ENCODE measurements at regions not wholly inside any gene's neighbourhood (a gene's known extent, or its start where the extent isn't known, plus 50 kb on each side); places are given as distances from the start of the nearest gene placed in this dataset.

- no peak for TF ChIP-seq ZBTB11 (CRISPR knock-in tag; IDR thresholded peaks at IDR 0.05)
- TF ChIP-seq IKZF1 (conservative IDR thresholded peaks at IDR 0.05): no peak
- TF ChIP-seq EED (IDR thresholded peaks at IDR 0.05; ENCODE audit: low read depth): no peak
Observed at GRCh38 chr2:81235601-81236000, 931.0 kb upstream of the LRRTM1 start (continued).

- no TSS peak for BruUV-seq (replicated peaks)
- 0% methylated on average over 1 of the region's 1 CpG for WGBS (ENCODE audit: insufficient coverage, insufficient replicate concordance, low lambda C conversion rate, missing lambda C conversion rate)
- H3K27me3 ChIP-seq (replicated peaks in 1 of 2; ENCODE audit: control insufficient read depth in 2 of 2, insufficient read depth in 2 of 2, low read length in 1 of 2): no peaks in the 10 kb centered on the region
- no peaks in the 10 kb centered on the region for H3K36me3 ChIP-seq (ENCODE audit: control insufficient read depth in 2 of 2, insufficient read depth in 2 of 2, low read length in 1 of 2)
- FAIRE-seq (no peak), DNase-seq (ENCODE audit: low read depth, low spot score) (no peak), ATAC-seq (no peak)
- ChIA-PET RAD21 (ENCODE audit: unreplicated experiment) (no interaction called here), POLR2A (no interaction called here), SMC1A (ENCODE audit: uncharacterized antibody, unreplicated experiment) (no interaction called here), CTCF (no interaction called here)
- in situ Hi-C loops (cut with MboI): no loop called here
- H3K27ac ChIP-seq (ENCODE audit: control insufficient read depth, insufficient read depth): no peak overlapping the region
- H3K9me3 ChIP-seq (replicated peaks; ENCODE audit: control insufficient read depth, insufficient read depth, low read length): no peaks in the 10 kb centered on the region
- H3K4me1 ChIP-seq (ENCODE audit: control insufficient read depth, insufficient read depth, low read length): no peaks in the 10 kb centered on the region
- intact Hi-C loops (cut with micrococcal nuclease; ENCODE audit: unreplicated experiment): no loop called here
- no peak overlapping the region for H3K4me2 ChIP-seq (ENCODE audit: control insufficient read depth, insufficient read depth)
- no peak overlapping the region for H3K4me3 ChIP-seq
- no peaks in the 10 kb centered on the region for H4K20me1 ChIP-seq (ENCODE audit: control insufficient read depth, insufficient read depth)
- H2AFZ ChIP-seq (ENCODE audit: control insufficient read depth, low read depth, low read length): no peak overlapping the region
- no peaks in the 10 kb centered on the region for H3K79me2 ChIP-seq (ENCODE audit: control insufficient read depth, insufficient read depth, low read length)
- no peak overlapping the region for H3K9ac ChIP-seq (ENCODE audit: control insufficient read depth, insufficient read depth, low read length)
- TF ChIP-seq CREM (IDR thresholded peaks at IDR 0.05; ENCODE audit: low read depth): no peak
- no peak for TF ChIP-seq RBBP5 (conservative IDR thresholded peaks at IDR 0.05)
- TF ChIP-seq KLF5 (IDR thresholded peaks at IDR 0.05; ENCODE audit: partially characterized antibody): no peak
- TF ChIP-seq NFYB (IDR thresholded peaks at IDR 0.05; ENCODE audit: insufficient read depth, low read depth, low read length): no peak
- TF ChIP-seq NFXL1 (IDR thresholded peaks at IDR 0.05; ENCODE audit: borderline replicate concordance): no peak
- no peak for TF ChIP-seq FOXK2 (IDR thresholded peaks at IDR 0.05)
- TF ChIP-seq SIX5 (IDR thresholded peaks at IDR 0.05; ENCODE audit: low read depth, low read length, severe bottlenecking): no peak
- no peak for TF ChIP-seq BCL11A (IDR thresholded peaks at IDR 0.05; ENCODE audit: low read depth, low read length)
- no peak for TF ChIP-seq ZNF274 (IDR thresholded peaks at IDR 0.05; ENCODE audit: insufficient read depth, insufficient read length)
- TF ChIP-seq USF2 (IDR thresholded peaks at IDR 0.05; ENCODE audit: borderline replicate concordance, low read depth, low read length): no peak
Observed at GRCh38 chr2:81234711-81235110, 930.2 kb upstream of the LRRTM1 start.
